Uterus (tissue), 2 donors: ENCODE measurements at regions not wholly inside any gene's neighbourhood (a gene's known extent, or its start where the extent isn't known, plus 50 kb on each side); places are given as distances from the start of the nearest gene placed in this dataset.

Experiments
- CTCF ChIP-seq, 4 experiments: fragments of 200-600 bp in 2 of 4; fragments of 450-650 bp in 2 of 4; sonication (generic) in 2 of 4; IDR thresholded peaks; one replicate each; pipeline ENCODE4 v1.5.1; 2016 to 2019; ENCODE audit warnings: antibody characterized with exemption in 4 of 4, mild to moderate bottlenecking in 2 of 4, moderate library complexity in 1 of 4
- POLR2A ChIP-seq, 2 donors: fragments of 450-650 bp; IDR thresholded peaks; one replicate each; pipeline ENCODE4 v1.6.1; 2016; ENCODE audit warnings: antibody characterized with exemption in 2 of 2, mild to moderate bottlenecking in 1 of 2, moderate library complexity in 1 of 2

DNA sequence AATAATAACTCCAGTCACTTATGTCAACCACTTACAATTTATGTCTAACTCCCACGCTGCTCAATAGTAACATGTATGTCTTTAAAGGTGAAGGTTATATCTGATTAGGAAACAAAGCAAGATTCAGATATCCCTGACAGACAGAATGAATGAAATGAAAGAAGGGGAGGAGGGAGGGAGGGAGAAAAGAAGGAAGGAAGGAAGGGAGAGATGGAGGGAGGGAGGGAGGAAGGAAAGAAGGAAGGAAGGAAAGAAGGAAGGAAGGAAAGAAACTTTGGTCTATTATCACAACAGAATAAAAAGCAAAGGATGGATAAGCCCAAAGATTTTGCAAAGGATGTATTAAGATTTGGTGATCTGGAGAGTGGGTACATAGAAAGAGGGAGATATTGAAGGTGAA is 433.3 kb downstream of the PRKD1 start:
- TF ChIP-seq CTCF (IDR thresholded peaks at IDR 0.05) = no peak
- no peak for TF ChIP-seq POLR2A (IDR thresholded peaks at IDR 0.05)
